ENCODE measurements at regions not wholly inside any gene's neighbourhood (a gene's known extent, or its start where the extent isn't known, plus 50 kb on each side); places are given as distances from the start of the nearest gene placed in this dataset.

GRCh38 chr9:88927510-88927909 is 63.8 kb upstream of the S1PR3 start:
- H3K9me3 ChIP-seq (ENCODE audit: control insufficient read depth, insufficient read depth, low read length) = peaks cover 5% of the 10 kb centered on the region
- Mint-ChIP-seq H3K4me3 (no peak overlapping the region), H3K27ac (no peak overlapping the region), H3K27me3 (ENCODE audit: low read depth in 2 of 2) (peaks cover 13 to 22% of the 10 kb centered on the region in 2 donors), H3K4me1 (peaks cover 12 to 14% of the 10 kb centered on the region in 2 donors), H3K9me3 (peaks cover 4 to 5% of the 10 kb centered on the region in 2 donors), H3K36me3 (no peaks in the 10 kb centered on the region)
- peak overlapping the region; percentile 1 for H3K27ac ChIP-seq (ENCODE audit: low read length)
- intact Hi-C loops (cut with micrococcal nuclease) = no loop called here
- H3K36me3 ChIP-seq (ENCODE audit: control insufficient read depth, insufficient read depth, low read length) = no peaks in the 10 kb centered on the region
- peak in 1 of 3 donors; percentile 30 for ATAC-seq
- H3K27me3 ChIP-seq (ENCODE audit: control insufficient read depth, insufficient read depth, low read length) = no peaks in the 10 kb centered on the region
- WGBS (ENCODE audit: insufficient coverage) = 0% methylated on average over 2 of the region's 3 CpGs
- TF ChIP-seq, protein P1, sequence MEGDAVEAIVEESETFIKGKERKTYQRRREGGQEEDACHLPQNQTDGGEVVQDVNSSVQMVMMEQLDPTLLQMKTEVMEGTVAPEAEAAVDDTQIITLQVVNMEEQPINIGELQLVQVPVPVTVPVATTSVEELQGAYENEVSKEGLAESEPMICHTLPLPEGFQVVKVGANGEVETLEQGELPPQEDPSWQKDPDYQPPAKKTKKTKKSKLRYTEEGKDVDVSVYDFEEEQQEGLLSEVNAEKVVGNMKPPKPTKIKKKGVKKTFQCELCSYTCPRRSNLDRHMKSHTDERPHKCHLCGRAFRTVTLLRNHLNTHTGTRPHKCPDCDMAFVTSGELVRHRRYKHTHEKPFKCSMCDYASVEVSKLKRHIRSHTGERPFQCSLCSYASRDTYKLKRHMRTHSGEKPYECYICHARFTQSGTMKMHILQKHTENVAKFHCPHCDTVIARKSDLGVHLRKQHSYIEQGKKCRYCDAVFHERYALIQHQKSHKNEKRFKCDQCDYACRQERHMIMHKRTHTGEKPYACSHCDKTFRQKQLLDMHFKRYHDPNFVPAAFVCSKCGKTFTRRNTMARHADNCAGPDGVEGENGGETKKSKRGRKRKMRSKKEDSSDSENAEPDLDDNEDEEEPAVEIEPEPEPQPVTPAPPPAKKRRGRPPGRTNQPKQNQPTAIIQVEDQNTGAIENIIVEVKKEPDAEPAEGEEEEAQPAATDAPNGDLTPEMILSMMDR (IDR thresholded peaks at IDR 0.05) = no peak
- peaks cover 18% of the 10 kb centered on the region for H3K4me1 ChIP-seq (ENCODE audit: control insufficient read depth, insufficient read depth, low read length)
- DNase-seq = no peak
- H3K4me3 ChIP-seq (ENCODE audit: low read length) = no peak overlapping the region

DNA sequence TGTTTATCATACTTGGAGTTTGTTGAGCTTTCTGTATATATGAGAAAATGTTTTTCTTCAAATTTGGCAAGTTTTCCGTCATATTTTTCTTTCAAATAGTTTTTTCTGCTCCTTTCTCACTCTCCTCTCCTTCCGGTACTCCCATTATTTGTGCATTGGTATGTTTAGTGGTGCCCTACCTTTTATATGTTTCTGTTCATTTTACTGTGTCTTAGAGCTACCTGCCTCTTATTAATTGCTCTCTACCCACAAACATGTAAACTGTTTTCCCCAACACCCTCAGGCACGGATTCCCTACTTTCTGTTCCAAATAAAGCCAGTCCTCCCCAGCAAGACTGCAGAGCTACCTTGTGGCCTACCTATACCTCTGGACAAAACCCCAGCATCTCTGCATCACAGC is 60.6 kb upstream of the S1PR3 start:
- H3K27me3 Mint-ChIP-seq (ENCODE audit: low read depth in 2 of 2) = peaks cover 11 to 36% of the 10 kb centered on the region in 2 donors
- H3K36me3 Mint-ChIP-seq = no peaks in the 10 kb centered on the region
- no peaks in the 10 kb centered on the region for H3K4me1 Mint-ChIP-seq
- WGBS (ENCODE audit: insufficient coverage) = 0% methylated on average over 1 of the region's 3 CpGs
- no peaks in the 10 kb centered on the region for H3K36me3 ChIP-seq (ENCODE audit: control insufficient read depth, insufficient read depth, low read length)
- H3K27ac Mint-ChIP-seq = no peak overlapping the region
- H3K9me3 ChIP-seq (ENCODE audit: control insufficient read depth, insufficient read depth, low read length) = peaks cover 5% of the 10 kb centered on the region
- H3K4me3 Mint-ChIP-seq = no peak overlapping the region
- H3K4me3 ChIP-seq (ENCODE audit: low read length) = no peak overlapping the region
- TF ChIP-seq, protein P1 (IDR thresholded peaks at IDR 0.05) = no peak
- no peak overlapping the region for H3K27ac ChIP-seq (ENCODE audit: low read length)
- intact Hi-C loops (cut with micrococcal nuclease) = no loop called here
- DNase-seq (no peak), ATAC-seq (no peak)
- peaks cover 2 to 4% of the 10 kb centered on the region in 2 donors for H3K9me3 Mint-ChIP-seq
- no peaks in the 10 kb centered on the region for H3K27me3 ChIP-seq (ENCODE audit: control insufficient read depth, insufficient read depth, low read length)
- H3K4me1 ChIP-seq (ENCODE audit: control insufficient read depth, insufficient read depth, low read length) = peaks cover 6% of the 10 kb centered on the region

DNA sequence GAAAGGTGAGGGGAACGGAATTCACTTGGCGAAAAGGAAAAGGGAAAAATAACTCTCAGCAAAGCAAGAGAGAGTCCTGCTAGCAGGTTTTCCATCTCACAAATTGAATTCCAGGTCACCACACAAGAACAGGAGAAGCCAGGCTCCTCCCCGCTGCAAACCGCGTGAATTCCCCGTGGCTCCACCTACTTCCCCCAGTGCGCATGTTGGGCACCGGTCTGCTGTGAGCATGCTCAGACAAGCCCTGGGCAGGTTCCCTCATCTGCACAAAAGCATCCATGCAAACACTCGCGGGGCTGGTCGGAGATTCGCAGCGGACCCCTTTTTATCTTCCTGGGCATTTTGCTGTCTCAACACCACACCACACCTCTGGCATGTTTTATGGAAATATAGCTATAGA is 58.5 kb upstream of the S1PR3 start:
- Mint-ChIP-seq H3K9me3 (peaks cover 0 to 4% of the 10 kb centered on the region in 2 donors), H3K36me3 (no peaks in the 10 kb centered on the region), H3K4me3 (no peak overlapping the region), H3K27ac (no peak overlapping the region), H3K4me1 (no peaks in the 10 kb centered on the region), H3K27me3 (ENCODE audit: low read depth in 2 of 2) (peaks cover 14 to 46% of the 10 kb centered on the region in 2 donors)
- DNase-seq (no peak), ATAC-seq (no peak)
- intact Hi-C loops (cut with micrococcal nuclease) = no loop called here
- TF ChIP-seq, protein P1 (IDR thresholded peaks at IDR 0.05) = no peak
- H3K4me1 ChIP-seq (ENCODE audit: control insufficient read depth, insufficient read depth, low read length) = no peaks in the 10 kb centered on the region
- no peaks in the 10 kb centered on the region for H3K36me3 ChIP-seq (ENCODE audit: control insufficient read depth, insufficient read depth, low read length)
- H3K27ac ChIP-seq (ENCODE audit: low read length) = no peak overlapping the region
- no peaks in the 10 kb centered on the region for H3K27me3 ChIP-seq (ENCODE audit: control insufficient read depth, insufficient read depth, low read length)
- 94% methylated on average over 12 of the region's 13 CpGs for WGBS (ENCODE audit: insufficient coverage)
- H3K9me3 ChIP-seq (ENCODE audit: control insufficient read depth, insufficient read depth, low read length) = peaks cover 5% of the 10 kb centered on the region
- H3K4me3 ChIP-seq (ENCODE audit: low read length) = no peak overlapping the region

GRCh38 chr9:88933607-88934379 is 57.5 kb upstream of the S1PR3 start:
- H3K9me3 Mint-ChIP-seq = peaks cover 0 to 4% of the 10 kb centered on the region in 2 donors

More at GRCh38 chr9:88933607-88934379, 57.5 kb upstream of the S1PR3 start:
- H3K4me1 ChIP-seq (ENCODE audit: control insufficient read depth, insufficient read depth, low read length) = no peaks in the 10 kb centered on the region
- no peak overlapping the region for H3K4me3 ChIP-seq (ENCODE audit: low read length)
- ATAC-seq (no peak), DNase-seq (no peak)
- intact Hi-C loops (cut with micrococcal nuclease) = no loop called here
- H3K36me3 ChIP-seq (ENCODE audit: control insufficient read depth, insufficient read depth, low read length) = no peaks in the 10 kb centered on the region
- H3K27ac ChIP-seq (ENCODE audit: low read length) = no peak overlapping the region
- peaks cover 5% of the 10 kb centered on the region for H3K9me3 ChIP-seq (ENCODE audit: control insufficient read depth, insufficient read depth, low read length)
- Mint-ChIP-seq H3K4me3 (no peak overlapping the region), H3K4me1 (no peaks in the 10 kb centered on the region), H3K36me3 (no peaks in the 10 kb centered on the region), H3K27ac (no peak overlapping the region), H3K27me3 (ENCODE audit: low read depth in 2 of 2) (peaks cover 14 to 46% of the 10 kb centered on the region in 2 donors)
- 40% methylated on average over 11 of the region's 11 CpGs for WGBS (ENCODE audit: insufficient coverage)
- H3K27me3 ChIP-seq (ENCODE audit: control insufficient read depth, insufficient read depth, low read length) = no peaks in the 10 kb centered on the region
- TF ChIP-seq, protein P1 (IDR thresholded peaks at IDR 0.05) = no peak
